ENCODE measurements at regions not wholly inside any gene's neighbourhood (a gene's known extent, or its start where the extent isn't known, plus 50 kb on each side); places are given as distances from the start of the nearest gene placed in this dataset.

DNA sequence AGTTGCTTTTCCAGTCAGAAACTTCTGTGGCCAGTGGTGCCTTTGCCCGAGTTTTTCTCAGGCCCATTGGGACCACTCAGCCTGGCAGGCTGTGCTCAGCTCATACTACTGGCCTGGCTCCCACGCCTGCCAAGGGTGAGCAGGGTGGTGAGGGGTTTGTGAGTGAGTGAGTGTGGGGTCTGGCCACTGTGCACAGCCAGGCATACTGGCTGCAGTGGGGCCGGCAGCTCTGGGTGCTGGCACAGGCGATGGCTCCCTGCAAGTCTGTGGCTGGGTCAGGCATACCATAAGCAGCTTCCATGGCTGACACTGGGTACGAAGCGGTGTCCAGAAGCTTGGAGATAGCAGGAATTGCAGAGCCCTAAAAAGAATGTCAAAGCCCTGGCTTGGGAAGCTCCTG, 161.0 kb downstream of the SLITRK6 start:
- Histone ChIP-seq H3K9me3 (ENCODE audit: control insufficient read depth, insufficient read depth, low read length) (no peaks in the 10 kb centered on the region; the same call in 1 of the 2 replicates), H3K18ac (ENCODE audit: low read depth, low read length) (no peak overlapping the region), H2AK5ac (ENCODE audit: low read depth, low read length) (no peak overlapping the region), H3K14ac (replicated peaks; ENCODE audit: low read depth, low read length) (no peak overlapping the region), H3K36me3 (ENCODE audit: control insufficient read depth, insufficient read depth, low read length) (no peaks in the 10 kb centered on the region), H3K4me1 (ENCODE audit: control insufficient read depth, insufficient read depth, low read length) (no peaks in the 10 kb centered on the region), H3K4ac (ENCODE audit: low read depth, low read length) (no peak overlapping the region), H3K56ac (ENCODE audit: extremely low read depth, insufficient read depth, low read length) (no peak overlapping the region), H3K9me1 (ENCODE audit: insufficient read depth, low read length) (no peaks in the 10 kb centered on the region), H2AK9ac (replicated peaks; ENCODE audit: low read depth, low read length, poor library complexity) (no peak overlapping the region), H3K9ac (ENCODE audit: low read depth, low read length) (no peak overlapping the region), H2AFZ (replicated peaks; ENCODE audit: low read length, poor library complexity) (peak overlapping the region; percentile 49), H3K4me2 (ENCODE audit: low read depth, low read length) (no peak overlapping the region), H2BK5ac (ENCODE audit: low read depth, low read length, poor library complexity, severe bottlenecking) (no peak overlapping the region), H2BK15ac (ENCODE audit: low read depth, low read length) (no peak overlapping the region), H4K8ac (ENCODE audit: low read depth in 2 of 2, low read length in 2 of 2) (no peak overlapping the region), H3K27ac (ENCODE audit: insufficient read depth, low read length) (no peak overlapping the region), H3K79me1 (ENCODE audit: low read depth in 1 of 2, low read length in 2 of 2) (no peaks in the 10 kb centered on the region), H3K27me3 (ENCODE audit: control insufficient read depth, insufficient read depth, low read length) (no peaks in the 10 kb centered on the region), H2BK20ac (ENCODE audit: low read depth, low read length) (no peak overlapping the region), H4K20me1 (ENCODE audit: insufficient read depth, low read length) (no peaks in the 10 kb centered on the region), H4K5ac (ENCODE audit: low read depth, low read length) (no peak overlapping the region), H2BK120ac (ENCODE audit: low read depth, low read length) (no peak overlapping the region), H3K23ac (ENCODE audit: low read depth, low read length) (no peak overlapping the region), H3K4me3 (ENCODE audit: insufficient read depth, low read depth, low read length) (no peak overlapping the region), H4K91ac (ENCODE audit: insufficient read depth, low read depth, low read length) (no peak overlapping the region)
- POLR2A ChIA-PET (ENCODE audit: unreplicated experiment): no interaction called here
- in situ Hi-C loops (cut with MboI; ENCODE audit: low sequenced_read_pairs) (no loop called here), intact Hi-C loops (cut with micrococcal nuclease) (no loop called here), dilution Hi-C loops (cut with HindIII; ENCODE audit: low sequenced_read_pairs, unreplicated experiment) (no loop called here)
- no peak for ATAC-seq (ENCODE audit: low read depth)
- CTCF ChIA-PET: no interaction called here
- no peak for TF ChIP-seq BHLHE40 (IDR thresholded peaks at IDR 0.05; ENCODE audit: low read depth, low read length)
- TF ChIP-seq RFX5 (IDR thresholded peaks at IDR 0.05; ENCODE audit: low read depth, low read length): no peak
- no peak for TF ChIP-seq RCOR1 (IDR thresholded peaks at IDR 0.05; ENCODE audit: insufficient replicate concordance, low read length)
- TF ChIP-seq FOS (IDR thresholded peaks at IDR 0.05; ENCODE audit: low read depth, low read length): no peak
- TF ChIP-seq CHD1 (IDR thresholded peaks at IDR 0.05; ENCODE audit: low read depth, low read length): no peak
- TF ChIP-seq, protein P1, sequence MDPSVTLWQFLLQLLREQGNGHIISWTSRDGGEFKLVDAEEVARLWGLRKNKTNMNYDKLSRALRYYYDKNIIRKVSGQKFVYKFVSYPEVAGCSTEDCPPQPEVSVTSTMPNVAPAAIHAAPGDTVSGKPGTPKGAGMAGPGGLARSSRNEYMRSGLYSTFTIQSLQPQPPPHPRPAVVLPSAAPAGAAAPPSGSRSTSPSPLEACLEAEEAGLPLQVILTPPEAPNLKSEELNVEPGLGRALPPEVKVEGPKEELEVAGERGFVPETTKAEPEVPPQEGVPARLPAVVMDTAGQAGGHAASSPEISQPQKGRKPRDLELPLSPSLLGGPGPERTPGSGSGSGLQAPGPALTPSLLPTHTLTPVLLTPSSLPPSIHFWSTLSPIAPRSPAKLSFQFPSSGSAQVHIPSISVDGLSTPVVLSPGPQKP (IDR thresholded peaks at IDR 0.05; ENCODE audit: borderline replicate concordance, low read depth, low read length): no peak
- TF ChIP-seq CEBPB (IDR thresholded peaks at IDR 0.05; ENCODE audit: low read depth, low read length): no peak
- no peak for TF ChIP-seq MAFK (IDR thresholded peaks at IDR 0.05; ENCODE audit: low read depth, low read length)
- no peak for TF ChIP-seq RAD21 (IDR thresholded peaks at IDR 0.05; ENCODE audit: low read length)
- TF ChIP-seq NFE2L2 (IDR thresholded peaks at IDR 0.05; ENCODE audit: low read depth, low read length): no peak
- no peak for TF ChIP-seq MXI1 (IDR thresholded peaks at IDR 0.05; ENCODE audit: borderline replicate concordance, low read depth, low read length)
- TF ChIP-seq CTCF (conservative IDR thresholded peaks at IDR 0.05; ENCODE audit: low read depth, low read length): no peak
- TF ChIP-seq POLR2A (IDR thresholded peaks at IDR 0.05; ENCODE audit: low read depth, low read length): no peak
- TF ChIP-seq MAZ (IDR thresholded peaks at IDR 0.05; ENCODE audit: borderline replicate concordance, low read depth, low read length): no peak
- no peak for TF ChIP-seq SMC3 (IDR thresholded peaks at IDR 0.05; ENCODE audit: low read depth, low read length)
- TF ChIP-seq, protein P2, sequence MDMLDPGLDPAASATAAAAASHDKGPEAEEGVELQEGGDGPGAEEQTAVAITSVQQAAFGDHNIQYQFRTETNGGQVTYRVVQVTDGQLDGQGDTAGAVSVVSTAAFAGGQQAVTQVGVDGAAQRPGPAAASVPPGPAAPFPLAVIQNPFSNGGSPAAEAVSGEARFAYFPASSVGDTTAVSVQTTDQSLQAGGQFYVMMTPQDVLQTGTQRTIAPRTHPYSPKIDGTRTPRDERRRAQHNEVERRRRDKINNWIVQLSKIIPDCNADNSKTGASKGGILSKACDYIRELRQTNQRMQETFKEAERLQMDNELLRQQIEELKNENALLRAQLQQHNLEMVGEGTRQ (IDR thresholded peaks at IDR 0.05; ENCODE audit: low read depth, low read length): no peak
- no CpG with 5 or more reads among the region's 6 CpGs for WGBS, 2 experiments (ENCODE audit: extremely low coverage in 2 of 2, insufficient read length in 1 of 2)
- BruUV-seq (replicated peaks): no TSS peak
- DNase-seq: no peak

All from IMR-90 (cell line).